Glutamatergic neuron (in vitro differentiated cells): ENCODE measurements at regions not wholly inside any gene's neighbourhood (a gene's known extent, or its start where the extent isn't known, plus 50 kb on each side); places are given as distances from the start of the nearest gene placed in this dataset.
"Not testable (repeated sequence)": the region's sequence is repeated elsewhere in the genome, so short reads cannot be mapped to it uniquely, and the experiment has no call there.

Experiments
- DNase-seq: peaks from one replicate; pipeline ENCODE4 v3.0.0; 2022
- H3K27ac Mint-ChIP-seq: one replicate; pipeline ENCODE4 v1.8.0; 2020; ENCODE audit warnings: mild to moderate bottlenecking, mixed read lengths, inconsistent platforms; ENCODE audit not compliant: unreplicated experiment
- H3K27me3 Mint-ChIP-seq: one replicate; pipeline ENCODE4 v1.8.0; 2020; ENCODE audit warnings: mild to moderate bottlenecking, moderate library complexity, mixed read lengths, inconsistent platforms; ENCODE audit not compliant: unreplicated experiment
- H3K36me3 Mint-ChIP-seq: one replicate; pipeline ENCODE4 v1.8.0; 2020; ENCODE audit warnings: mild to moderate bottlenecking, mixed read lengths, inconsistent platforms; ENCODE audit not compliant: unreplicated experiment
- H3K4me1 Mint-ChIP-seq: one replicate; pipeline ENCODE4 v1.8.0; 2020; ENCODE audit warnings: mild to moderate bottlenecking, low read depth, mixed read lengths, inconsistent platforms; ENCODE audit not compliant: unreplicated experiment
- H3K4me3 Mint-ChIP-seq: one replicate; pipeline ENCODE4 v1.8.0; 2020; ENCODE audit warnings: mild to moderate bottlenecking, mixed read lengths, inconsistent platforms; ENCODE audit not compliant: unreplicated experiment
- H3K9me3 Mint-ChIP-seq: one replicate; pipeline ENCODE4 v1.8.0; 2020; ENCODE audit warnings: mild to moderate bottlenecking, moderate library complexity, mixed read lengths, inconsistent platforms; ENCODE audit not compliant: unreplicated experiment
- TF ChIP-seq, protein P1 (sequence below): fragments of 200-600 bp; sonication (generic); IDR thresholded peaks from one replicate; pipeline ENCODE4 v1.5.0; 2021; ENCODE audit not compliant: partially characterized antibody, unreplicated experiment

DNA sequence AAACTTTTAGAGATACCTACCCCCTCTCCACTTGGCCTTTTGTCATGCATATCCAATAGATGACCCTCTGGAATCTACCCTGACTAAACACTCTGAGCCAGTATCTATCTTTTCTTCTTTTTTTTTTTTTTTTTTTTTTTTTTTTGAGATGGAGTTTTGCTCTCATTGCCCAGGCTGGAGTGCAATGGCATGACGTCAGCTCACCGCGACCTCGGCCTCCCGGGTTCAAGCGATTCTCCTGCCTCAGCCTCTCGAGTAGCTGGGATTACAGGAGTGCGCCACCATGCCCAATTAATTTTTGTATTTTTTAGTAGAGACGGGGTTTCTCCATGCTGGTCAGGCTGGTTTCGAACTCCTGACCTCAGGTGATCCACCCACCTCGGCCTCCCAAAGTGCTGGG lies 50.8 kb upstream of the GRIN2B start:
- not testable (repeated sequence) for H3K36me3 Mint-ChIP-seq, H3K4me3 Mint-ChIP-seq, H3K27me3 Mint-ChIP-seq, H3K27ac Mint-ChIP-seq, DNase-seq, H3K4me1 Mint-ChIP-seq, H3K9me3 Mint-ChIP-seq

DNA sequence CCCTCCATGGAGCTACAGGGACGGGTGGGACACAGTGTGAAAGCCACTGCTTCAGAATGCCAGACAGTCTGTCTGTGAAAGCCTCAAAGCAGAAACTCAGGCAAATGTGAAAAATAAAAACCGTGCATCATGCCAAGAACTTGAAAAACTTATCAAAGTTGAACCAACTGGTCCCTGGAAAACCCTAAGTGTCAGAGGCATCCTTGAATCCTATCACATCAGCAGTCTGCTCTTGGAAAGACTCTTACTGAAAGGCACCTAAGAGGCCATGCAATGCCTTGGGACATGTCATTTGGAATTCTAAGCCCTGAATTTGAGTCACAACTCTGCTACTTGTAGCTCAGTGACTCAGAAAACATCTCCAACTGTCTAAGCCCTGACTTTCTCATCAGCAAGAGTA lies 62.4 kb upstream of the GRIN2B start:
- H3K27me3 Mint-ChIP-seq = peaks cover 3% of the 10 kb centered on the region

DNA sequence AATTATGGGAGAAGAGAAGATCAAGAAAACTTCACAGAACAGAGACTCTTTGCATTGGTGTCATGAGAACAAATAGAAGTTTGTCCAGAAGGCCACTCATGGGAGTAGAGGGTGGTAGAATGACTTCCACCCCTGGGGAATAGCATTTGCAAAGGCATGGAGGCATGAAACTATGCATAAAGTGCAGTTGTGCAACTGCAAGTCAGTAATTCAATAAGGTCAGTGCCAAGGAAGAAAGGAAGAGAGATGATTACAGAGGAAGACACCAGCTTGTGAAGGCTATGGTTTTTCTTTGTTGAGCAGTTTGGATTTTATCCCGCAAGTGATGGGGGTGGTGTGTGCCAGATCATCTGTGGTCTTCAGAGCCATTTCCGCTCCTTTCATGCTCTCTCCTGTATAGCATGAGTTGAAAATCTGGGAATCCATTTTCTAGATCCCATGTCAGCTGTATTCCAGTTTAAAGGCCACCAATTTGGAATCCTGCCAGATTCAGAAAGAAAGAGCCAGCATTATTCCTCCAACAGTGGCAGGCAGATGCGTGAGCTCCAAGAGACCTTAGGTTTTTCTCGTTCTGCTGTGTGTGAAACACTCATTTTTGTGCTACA lies 67.6 kb upstream of the GRIN2B start:
- TF ChIP-seq, protein P1, sequence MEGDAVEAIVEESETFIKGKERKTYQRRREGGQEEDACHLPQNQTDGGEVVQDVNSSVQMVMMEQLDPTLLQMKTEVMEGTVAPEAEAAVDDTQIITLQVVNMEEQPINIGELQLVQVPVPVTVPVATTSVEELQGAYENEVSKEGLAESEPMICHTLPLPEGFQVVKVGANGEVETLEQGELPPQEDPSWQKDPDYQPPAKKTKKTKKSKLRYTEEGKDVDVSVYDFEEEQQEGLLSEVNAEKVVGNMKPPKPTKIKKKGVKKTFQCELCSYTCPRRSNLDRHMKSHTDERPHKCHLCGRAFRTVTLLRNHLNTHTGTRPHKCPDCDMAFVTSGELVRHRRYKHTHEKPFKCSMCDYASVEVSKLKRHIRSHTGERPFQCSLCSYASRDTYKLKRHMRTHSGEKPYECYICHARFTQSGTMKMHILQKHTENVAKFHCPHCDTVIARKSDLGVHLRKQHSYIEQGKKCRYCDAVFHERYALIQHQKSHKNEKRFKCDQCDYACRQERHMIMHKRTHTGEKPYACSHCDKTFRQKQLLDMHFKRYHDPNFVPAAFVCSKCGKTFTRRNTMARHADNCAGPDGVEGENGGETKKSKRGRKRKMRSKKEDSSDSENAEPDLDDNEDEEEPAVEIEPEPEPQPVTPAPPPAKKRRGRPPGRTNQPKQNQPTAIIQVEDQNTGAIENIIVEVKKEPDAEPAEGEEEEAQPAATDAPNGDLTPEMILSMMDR = no peak
- Mint-ChIP-seq H3K4me1 (peaks cover 2% of the 10 kb centered on the region), H3K9me3 (no peaks in the 10 kb centered on the region), H3K36me3 (no peaks in the 10 kb centered on the region), H3K27ac (no peak overlapping the region), H3K27me3 (peaks cover 3% of the 10 kb centered on the region), H3K4me3 (no peak overlapping the region)
- DNase-seq = no peak

More for the DNA sequence above, 62.4 kb upstream of the GRIN2B start:
- H3K4me1 Mint-ChIP-seq = peaks cover 2% of the 10 kb centered on the region
- H3K9me3 Mint-ChIP-seq = no peaks in the 10 kb centered on the region
- no peak for DNase-seq
- H3K36me3 Mint-ChIP-seq = no peaks in the 10 kb centered on the region
- H3K4me3 Mint-ChIP-seq = no peak overlapping the region
- TF ChIP-seq, protein P1 = no peak
- no peak overlapping the region for H3K27ac Mint-ChIP-seq

DNA sequence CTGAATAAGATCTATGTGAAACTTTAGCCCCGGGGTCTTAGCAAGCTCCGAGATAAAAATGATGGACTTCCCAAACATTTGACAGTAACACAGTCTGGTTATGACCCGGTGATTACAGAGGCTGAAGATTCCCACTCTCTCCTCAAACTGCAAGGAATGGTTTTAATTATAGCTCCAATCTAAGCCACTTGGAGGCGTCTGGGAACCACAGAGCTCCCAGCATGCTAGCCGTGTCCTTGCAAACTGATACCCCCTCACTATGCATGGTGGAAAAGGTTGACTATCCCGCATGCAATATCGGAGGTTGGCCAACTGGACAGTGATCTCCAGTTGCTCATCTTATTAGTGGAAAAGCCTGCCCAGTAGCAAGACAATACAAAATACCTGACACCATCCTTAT lies 76.5 kb upstream of the GRIN2B start:
- Mint-ChIP-seq H3K9me3 (no peaks in the 10 kb centered on the region), H3K36me3 (no peaks in the 10 kb centered on the region), H3K27ac (no peak overlapping the region), H3K4me3 (no peak overlapping the region), H3K27me3 (no peaks in the 10 kb centered on the region), H3K4me1 (no peaks in the 10 kb centered on the region)
- TF ChIP-seq, protein P1 = no peak
- DNase-seq = no peak

DNA sequence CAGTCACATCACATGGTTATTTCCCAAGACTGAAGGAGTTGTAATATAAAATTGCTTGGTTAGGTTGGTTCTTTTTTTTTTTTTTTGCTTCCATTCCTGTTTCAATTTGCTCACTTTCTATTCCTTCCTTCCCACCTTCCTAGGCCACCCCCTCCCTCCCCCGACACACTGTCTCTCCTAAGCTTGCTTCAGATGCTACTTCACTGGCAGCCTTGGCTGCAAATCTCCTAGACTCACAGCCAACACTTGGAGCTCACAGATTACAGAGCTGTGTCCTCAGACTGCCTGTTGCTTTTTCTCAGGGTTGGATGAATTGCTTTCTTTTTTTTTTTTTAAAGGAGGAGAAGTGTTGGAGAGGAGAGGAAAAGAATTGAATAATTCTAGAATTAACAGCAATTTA lies 77.3 kb upstream of the GRIN2B start:
- no peaks in the 10 kb centered on the region for H3K4me1 Mint-ChIP-seq
- no peaks in the 10 kb centered on the region for H3K27me3 Mint-ChIP-seq
- H3K9me3 Mint-ChIP-seq = no peaks in the 10 kb centered on the region
- H3K27ac Mint-ChIP-seq = no peak overlapping the region
- H3K36me3 Mint-ChIP-seq = no peaks in the 10 kb centered on the region
- TF ChIP-seq, protein P1 = no peak
- no peak for DNase-seq
- H3K4me3 Mint-ChIP-seq = no peak overlapping the region
